GM12801 (cell line): ENCODE measurements at regions not wholly inside any gene's neighbourhood (a gene's known extent, or its start where the extent isn't known, plus 50 kb on each side); places are given as distances from the start of the nearest gene placed in this dataset.

Source experiments
- TF ChIP-seq, protein P1 (sequence below): IDR thresholded peaks from one replicate; pipeline ENCODE4 v1.5.1; 2011; ENCODE audit warnings: control low read depth; ENCODE audit not compliant: insufficient read length; ENCODE audit errors: extremely low read depth

DNA sequence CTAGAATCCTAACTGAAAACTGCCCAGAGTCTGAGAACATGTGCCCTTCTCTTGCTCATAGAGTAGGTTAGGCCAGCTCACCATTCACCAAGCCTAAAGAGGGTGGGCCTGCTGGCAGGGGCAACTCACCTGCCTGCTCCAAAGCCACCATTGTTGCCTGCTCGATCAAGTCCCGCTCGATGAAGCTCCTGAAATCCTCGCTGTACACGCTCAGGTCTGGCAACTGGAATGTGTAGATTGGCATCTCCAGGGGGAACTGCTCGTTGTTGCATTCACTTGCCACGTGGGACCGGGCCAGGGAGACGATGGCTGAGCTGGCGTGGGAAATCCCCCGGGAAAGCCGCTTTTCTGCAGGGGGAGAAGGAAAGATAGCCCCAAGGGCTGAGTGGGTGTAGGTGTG is 232.2 kb downstream of the KLF13 start:
- TF ChIP-seq, protein P1, sequence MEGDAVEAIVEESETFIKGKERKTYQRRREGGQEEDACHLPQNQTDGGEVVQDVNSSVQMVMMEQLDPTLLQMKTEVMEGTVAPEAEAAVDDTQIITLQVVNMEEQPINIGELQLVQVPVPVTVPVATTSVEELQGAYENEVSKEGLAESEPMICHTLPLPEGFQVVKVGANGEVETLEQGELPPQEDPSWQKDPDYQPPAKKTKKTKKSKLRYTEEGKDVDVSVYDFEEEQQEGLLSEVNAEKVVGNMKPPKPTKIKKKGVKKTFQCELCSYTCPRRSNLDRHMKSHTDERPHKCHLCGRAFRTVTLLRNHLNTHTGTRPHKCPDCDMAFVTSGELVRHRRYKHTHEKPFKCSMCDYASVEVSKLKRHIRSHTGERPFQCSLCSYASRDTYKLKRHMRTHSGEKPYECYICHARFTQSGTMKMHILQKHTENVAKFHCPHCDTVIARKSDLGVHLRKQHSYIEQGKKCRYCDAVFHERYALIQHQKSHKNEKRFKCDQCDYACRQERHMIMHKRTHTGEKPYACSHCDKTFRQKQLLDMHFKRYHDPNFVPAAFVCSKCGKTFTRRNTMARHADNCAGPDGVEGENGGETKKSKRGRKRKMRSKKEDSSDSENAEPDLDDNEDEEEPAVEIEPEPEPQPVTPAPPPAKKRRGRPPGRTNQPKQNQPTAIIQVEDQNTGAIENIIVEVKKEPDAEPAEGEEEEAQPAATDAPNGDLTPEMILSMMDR: no peak

DNA sequence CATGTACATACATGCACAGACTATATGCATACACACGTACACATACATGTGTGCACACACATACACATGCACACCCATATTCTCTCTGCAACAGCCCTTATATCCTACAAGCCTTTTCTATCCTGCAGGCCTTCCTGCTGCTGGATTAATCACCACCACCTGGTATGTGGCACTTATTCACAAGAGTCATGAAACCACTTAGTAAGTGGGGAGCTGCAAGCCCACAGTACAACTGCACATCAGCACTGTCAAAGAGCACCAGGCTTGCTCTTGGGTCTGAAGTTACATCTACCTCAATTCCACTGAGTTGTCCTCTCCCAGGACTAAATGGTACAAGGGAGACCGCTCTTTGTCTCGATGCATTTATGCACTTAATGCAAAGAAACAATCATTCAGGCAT is 233.2 kb downstream of the KLF13 start:
- TF ChIP-seq, protein P1: no peak

DNA sequence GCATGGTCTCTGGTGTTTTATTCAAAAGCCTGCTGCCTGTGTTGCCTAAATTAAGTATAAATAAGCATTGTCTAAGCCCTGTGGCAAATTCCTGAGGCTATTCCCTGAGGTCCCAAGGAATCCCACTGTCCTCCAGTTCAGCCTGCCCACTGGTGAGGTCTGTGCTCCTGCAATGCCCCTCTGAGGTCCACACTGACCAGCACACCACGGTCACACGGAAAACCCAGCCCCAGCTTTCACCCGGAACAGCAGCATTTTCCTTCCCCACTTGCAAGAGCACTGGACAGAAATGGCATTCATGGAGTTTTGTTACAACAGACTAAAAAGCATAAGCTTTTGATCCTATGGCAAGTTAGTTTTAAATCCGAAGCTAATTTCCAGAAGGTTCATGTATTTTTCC is 234.0 kb downstream of the KLF13 start:
- TF ChIP-seq, protein P1: no peak

DNA sequence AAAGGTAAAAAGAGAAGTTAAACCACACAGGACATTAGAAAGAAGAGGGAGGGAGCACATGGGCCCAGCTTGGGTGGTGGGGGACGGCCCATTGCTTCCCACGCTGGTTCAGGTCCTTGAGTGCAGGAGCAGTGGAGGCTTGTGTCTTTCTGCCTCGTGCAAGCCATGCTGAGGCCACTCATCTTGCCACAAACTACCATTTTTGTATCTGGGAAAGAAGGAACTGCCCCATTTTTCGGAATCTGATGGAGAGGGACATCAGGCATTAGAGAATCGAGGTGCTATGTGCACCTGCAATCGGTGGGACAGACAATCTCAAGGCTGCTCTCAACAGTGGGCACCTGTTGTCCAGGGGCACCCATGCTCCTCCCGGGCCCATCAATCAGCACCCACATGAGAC is 234.5 kb downstream of the KLF13 start:
- TF ChIP-seq, protein P1: no peak

DNA sequence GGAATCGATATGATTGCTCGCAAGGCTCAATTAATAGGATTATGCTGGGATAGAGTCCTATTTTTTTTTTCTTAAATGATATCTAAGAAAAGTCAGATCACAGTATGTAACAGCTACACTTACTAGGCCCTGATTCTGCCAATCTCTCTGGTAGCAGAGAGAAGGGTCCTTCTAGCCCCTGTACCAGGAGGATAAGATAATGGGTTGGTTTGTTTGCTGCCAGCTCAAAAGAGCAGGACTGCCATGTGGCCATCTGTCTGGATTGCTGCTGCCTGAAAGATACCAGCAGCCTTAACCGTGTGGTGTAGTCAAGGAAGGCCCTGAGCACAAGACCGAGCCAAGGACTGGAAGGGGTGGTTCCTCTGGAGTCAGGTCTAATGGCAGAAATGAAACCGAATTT is 236.4 kb downstream of the KLF13 start:
- TF ChIP-seq, protein P1: no peak

DNA sequence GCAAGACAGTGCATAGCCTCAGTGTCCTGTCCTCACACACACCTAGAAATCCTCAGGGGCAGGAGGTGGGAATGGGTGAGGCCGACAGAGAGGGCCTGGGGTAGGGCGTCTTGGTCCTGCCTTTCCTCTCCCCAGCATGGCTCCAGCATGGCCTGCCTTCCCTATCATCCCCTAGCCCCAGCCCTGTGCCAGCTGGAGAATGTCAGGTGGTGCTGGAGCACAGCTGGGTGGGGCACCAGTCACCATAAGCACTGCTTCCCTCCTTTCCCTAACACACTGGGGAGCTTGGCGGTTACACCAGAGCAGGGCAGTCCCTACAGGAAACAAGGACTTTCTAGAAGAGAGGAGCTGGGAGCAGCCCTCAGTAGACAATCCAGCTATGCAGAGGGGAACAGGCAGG is 236.8 kb downstream of the KLF13 start:
- TF ChIP-seq, protein P1: no peak

DNA sequence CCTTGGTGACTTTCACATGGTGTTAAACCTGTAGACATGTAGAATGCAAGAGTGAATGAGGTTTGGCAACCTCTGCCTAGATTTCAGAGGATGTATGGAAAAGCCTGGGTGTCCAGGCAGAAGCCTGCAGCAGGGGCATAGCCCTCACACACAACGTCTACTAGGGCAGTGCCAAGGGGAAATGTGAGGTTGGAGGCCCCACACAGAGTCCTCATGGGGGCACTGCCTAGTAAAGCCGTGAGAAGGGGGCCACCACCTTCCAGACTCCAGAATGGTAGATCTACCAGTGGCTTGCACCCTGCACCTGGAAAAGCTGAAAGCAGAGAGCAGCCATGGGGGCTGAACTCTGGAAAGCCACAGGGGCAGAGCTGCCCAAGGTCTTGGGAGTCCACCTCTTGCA is 241.2 kb downstream of the KLF13 start:
- TF ChIP-seq, protein P1: no peak

DNA sequence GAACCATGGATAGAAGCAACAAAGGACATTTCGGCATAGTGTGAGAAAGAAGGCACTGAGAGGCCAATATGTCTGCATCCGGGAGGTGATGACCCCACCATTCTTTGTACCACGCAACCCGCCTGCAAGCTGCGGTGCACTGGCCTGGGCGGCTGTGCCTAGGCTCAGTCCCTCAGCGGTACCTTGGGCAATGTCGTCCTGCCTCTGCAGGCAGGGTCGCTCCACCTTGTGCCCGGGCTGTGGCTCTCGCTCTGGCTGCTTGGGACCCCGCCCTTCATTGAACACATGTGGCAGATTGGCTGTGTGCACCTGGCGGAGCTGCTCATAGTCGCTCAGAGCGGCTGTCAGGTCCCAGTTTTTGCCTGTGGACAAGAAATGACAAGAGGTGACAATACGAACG is 243.2 kb downstream of the KLF13 start:
- TF ChIP-seq, protein P1: no peak
